Endothelial cell (in vitro differentiated cells): ENCODE measurements at regions not wholly inside any gene's neighbourhood (a gene's known extent, or its start where the extent isn't known, plus 50 kb on each side); places are given as distances from the start of the nearest gene placed in this dataset.

Experiments
- DNase-seq: peaks from one replicate; pipeline ENCODE4 v3.0.0; 2021; ENCODE audit warnings: low spot score
- H3K27ac Mint-ChIP-seq: one replicate; pipeline ENCODE4 v1.8.0; 2021; ENCODE audit warnings: mixed read lengths, inconsistent platforms; ENCODE audit not compliant: unreplicated experiment
- H3K27me3 Mint-ChIP-seq: one replicate; pipeline ENCODE4 v1.8.0; 2021; ENCODE audit warnings: mild to moderate bottlenecking, moderate library complexity, mixed read lengths, inconsistent platforms; ENCODE audit not compliant: unreplicated experiment
- H3K36me3 Mint-ChIP-seq: one replicate; pipeline ENCODE4 v1.8.0; 2021; ENCODE audit warnings: mild to moderate bottlenecking, low read depth, mixed read lengths, inconsistent platforms; ENCODE audit not compliant: unreplicated experiment
- H3K4me1 Mint-ChIP-seq: one replicate; pipeline ENCODE4 v1.8.0; 2021; ENCODE audit warnings: mild to moderate bottlenecking, mixed read lengths, inconsistent platforms; ENCODE audit not compliant: unreplicated experiment
- H3K4me3 Mint-ChIP-seq: one replicate; pipeline ENCODE4 v1.8.0; 2021; ENCODE audit warnings: mild to moderate bottlenecking, mixed read lengths, inconsistent platforms; ENCODE audit not compliant: unreplicated experiment
- H3K9me3 Mint-ChIP-seq: one replicate; pipeline ENCODE4 v1.8.0; 2021; ENCODE audit warnings: mixed read lengths, inconsistent platforms; ENCODE audit not compliant: unreplicated experiment
- CTCF ChIP-seq: fragments of 200-600 bp; sonication (generic); IDR thresholded peaks from one replicate; pipeline ENCODE4 v1.5.0; 2021; ENCODE audit warnings: antibody characterized with exemption; ENCODE audit not compliant: unreplicated experiment

GRCh38 chr9:15018096-15018637 lies 107.9 kb upstream of the FREM1 start:
- Mint-ChIP-seq H3K27me3 (no peaks in the 10 kb centered on the region), H3K4me3 (no peak overlapping the region), H3K36me3 (no peaks in the 10 kb centered on the region), H3K4me1 (no peaks in the 10 kb centered on the region), H3K9me3 (no peaks in the 10 kb centered on the region), H3K27ac (no peak overlapping the region)
- DNase-seq, result no peak
- TF ChIP-seq CTCF, result no peak

- TF ChIP-seq CTCF, result no peak
- DNase-seq, result no peak
- Mint-ChIP-seq H3K36me3 (no peaks in the 10 kb centered on the region), H3K27me3 (no peaks in the 10 kb centered on the region), H3K4me1 (peaks cover 6% of the 10 kb centered on the region), H3K4me3 (no peak overlapping the region), H3K27ac (no peak overlapping the region), H3K9me3 (no peaks in the 10 kb centered on the region)
Measured at GRCh38 chr9:15010581-15010980, 100.4 kb upstream of the FREM1 start.

DNA sequence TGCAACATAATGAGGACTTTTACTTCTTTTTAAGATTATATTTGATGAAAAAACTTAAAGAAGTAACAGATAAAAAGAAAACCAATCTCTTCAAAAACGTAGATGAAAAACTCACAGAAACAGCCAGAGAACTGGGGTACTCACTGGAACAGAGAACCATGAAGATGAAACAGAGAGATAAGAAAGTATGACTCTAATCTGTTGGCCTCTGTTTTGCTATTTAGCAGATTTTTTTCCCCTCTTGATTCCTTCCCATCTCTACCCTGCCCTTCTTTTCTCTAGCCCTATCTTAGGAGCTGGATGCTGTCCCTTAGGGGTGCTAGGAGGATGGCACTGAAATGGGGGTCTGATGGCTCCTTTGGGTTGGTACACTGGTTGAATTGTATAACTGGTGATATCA lies 97.5 kb upstream of the FREM1 start:
- DNase-seq, result no peak
- Mint-ChIP-seq H3K9me3 (no peaks in the 10 kb centered on the region), H3K27me3 (no peaks in the 10 kb centered on the region), H3K36me3 (no peaks in the 10 kb centered on the region), H3K27ac (no peak overlapping the region), H3K4me3 (no peak overlapping the region), H3K4me1 (peaks cover 6% of the 10 kb centered on the region)
- TF ChIP-seq CTCF, result no peak

- Mint-ChIP-seq H3K4me3 (no peak overlapping the region), H3K27ac (no peak overlapping the region), H3K36me3 (peaks cover 3% of the 10 kb centered on the region), H3K27me3 (no peaks in the 10 kb centered on the region), H3K9me3 (no peaks in the 10 kb centered on the region), H3K4me1 (peaks cover 22% of the 10 kb centered on the region)
- no peak for DNase-seq
- TF ChIP-seq CTCF, result no peak
Measured at GRCh38 chr9:14994738-14995137, 84.5 kb upstream of the FREM1 start.

- Mint-ChIP-seq H3K27ac (peak overlapping the region; percentile 62), H3K4me1 (peaks cover 20% of the 10 kb centered on the region), H3K36me3 (peaks cover 3% of the 10 kb centered on the region), H3K4me3 (peak overlapping the region; percentile 78), H3K9me3 (no peaks in the 10 kb centered on the region), H3K27me3 (no peaks in the 10 kb centered on the region)
- TF ChIP-seq CTCF, result no peak
- no peak for DNase-seq
Measured at GRCh38 chr9:14993901-14994554, 83.8 kb upstream of the FREM1 start.
